ENCODE measurements at regions not wholly inside any gene's neighbourhood (a gene's known extent, or its start where the extent isn't known, plus 50 kb on each side); places are given as distances from the start of the nearest gene placed in this dataset.
A peak's percentile ranks its signal among the peaks of the same experiment; 100 is the strongest.

- Histone ChIP-seq H3K27ac (ENCODE audit: low read length) (no peak overlapping the region), H3K4me3 (ENCODE audit: low read length) (no peak overlapping the region), H2AFZ (ENCODE audit: low read depth, low read length) (no peak overlapping the region), H3K9ac (ENCODE audit: low read length) (no peak overlapping the region), H3K9me3 (ENCODE audit: low read length) (no peaks in the 10 kb centered on the region), H3K4me2 (ENCODE audit: low read length) (no peak overlapping the region), H3K79me2 (replicated peaks; ENCODE audit: insufficient read depth, low read length) (no peaks in the 10 kb centered on the region), H3K36me3 (ENCODE audit: insufficient read depth, low read length) (no peaks in the 10 kb centered on the region), H3K9me2 (ENCODE audit: insufficient read depth, low read length) (no peaks in the 10 kb centered on the region), H4K20me1 (ENCODE audit: insufficient read depth) (no peaks in the 10 kb centered on the region), H3F3A (ENCODE audit: insufficient read depth, low read length, poor library complexity, severe bottlenecking) (no peaks in the 10 kb centered on the region), H3K27me3 (ENCODE audit: insufficient read depth, low read depth, low read length) (no peaks in the 10 kb centered on the region)
- TF ChIP-seq RAD21 (conservative IDR thresholded peaks at IDR 0.05) (peak; percentile 22), EZH2 (IDR thresholded peaks at IDR 0.05; ENCODE audit: borderline replicate concordance, insufficient read depth, low read length, poor library complexity, severe bottlenecking) (no peak)
Measured at GRCh38 chr19:30784850-30785457, 412.8 kb downstream of the ZNF536 start.

GRCh38 chr19:30783936-30784335, 411.8 kb downstream of the ZNF536 start:
- Histone ChIP-seq H3K27me3 (ENCODE audit: insufficient read depth, low read depth, low read length) (no peaks in the 10 kb centered on the region), H3K9me2 (ENCODE audit: insufficient read depth, low read length) (no peaks in the 10 kb centered on the region), H2AFZ (ENCODE audit: low read depth, low read length) (no peak overlapping the region), H4K20me1 (ENCODE audit: insufficient read depth) (no peaks in the 10 kb centered on the region), H3K4me3 (ENCODE audit: low read length) (no peak overlapping the region), H3K9ac (ENCODE audit: low read length) (no peak overlapping the region), H3K36me3 (ENCODE audit: insufficient read depth, low read length) (no peaks in the 10 kb centered on the region), H3K79me2 (replicated peaks; ENCODE audit: insufficient read depth, low read length) (no peaks in the 10 kb centered on the region), H3K27ac (ENCODE audit: low read length) (no peak overlapping the region), H3K9me3 (ENCODE audit: low read length) (no peaks in the 10 kb centered on the region), H3F3A (ENCODE audit: insufficient read depth, low read length, poor library complexity, severe bottlenecking) (no peaks in the 10 kb centered on the region), H3K4me2 (ENCODE audit: low read length) (no peak overlapping the region)
- TF ChIP-seq EP300 (conservative IDR thresholded peaks at IDR 0.05; ENCODE audit: poor library complexity, severe bottlenecking), result no peak
- TF ChIP-seq MXI1 (conservative IDR thresholded peaks at IDR 0.05; ENCODE audit: poor library complexity, severe bottlenecking), result no peak
- no peak for TF ChIP-seq POLR2AphosphoS5 (IDR thresholded peaks at IDR 0.05)
- TF ChIP-seq REST (IDR thresholded peaks at IDR 0.05; ENCODE audit: borderline replicate concordance), result no peak
- TF ChIP-seq EZH2 (IDR thresholded peaks at IDR 0.05; ENCODE audit: borderline replicate concordance, insufficient read depth, low read length, poor library complexity, severe bottlenecking), result no peak
- no peak for TF ChIP-seq RAD21 (conservative IDR thresholded peaks at IDR 0.05)
- no peak for TF ChIP-seq TAF1 (IDR thresholded peaks at IDR 0.05; ENCODE audit: low read depth)
- TF ChIP-seq CTCF (IDR thresholded peaks at IDR 0.05; ENCODE audit: poor library complexity, severe bottlenecking), result no peak
- TF ChIP-seq SMC3 (conservative IDR thresholded peaks at IDR 0.05; ENCODE audit: poor library complexity), result no peak

All from neural cell (in vitro differentiated cells).